Ureter (tissue), 1 donor: ENCODE measurements at regions not wholly inside any gene's neighbourhood (a gene's known extent, or its start where the extent isn't known, plus 50 kb on each side); places are given as distances from the start of the nearest gene placed in this dataset.

Experiments used
- DNase-seq: peaks from one replicate; pipeline ENCODE4 v3.0.0-alpha.2; 2020; ENCODE audit warnings: low spot score
- donor health status: DM: yes; HTN: yes; CAD: no.

DNA sequence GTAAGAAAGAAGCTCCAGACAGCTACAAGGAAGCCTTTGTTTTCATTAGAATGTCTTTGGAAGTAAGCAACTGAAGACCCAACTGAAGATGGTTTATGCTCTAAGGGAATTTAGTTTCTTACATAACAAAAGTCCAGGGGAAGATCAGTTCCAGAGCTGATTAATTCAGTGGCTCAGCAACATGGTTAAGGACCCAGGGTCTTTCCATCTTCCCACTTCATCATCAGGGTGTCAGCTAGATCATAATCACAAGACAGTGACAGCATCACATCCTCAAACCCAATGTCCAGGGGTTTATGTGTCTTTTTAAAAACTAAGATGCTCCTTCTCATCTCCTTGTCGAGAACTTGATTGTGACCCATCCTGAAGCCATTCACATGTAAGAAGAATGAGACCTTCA is 119.7 kb upstream of the PRDM1 start:
- DNase-seq, result no peak

DNA sequence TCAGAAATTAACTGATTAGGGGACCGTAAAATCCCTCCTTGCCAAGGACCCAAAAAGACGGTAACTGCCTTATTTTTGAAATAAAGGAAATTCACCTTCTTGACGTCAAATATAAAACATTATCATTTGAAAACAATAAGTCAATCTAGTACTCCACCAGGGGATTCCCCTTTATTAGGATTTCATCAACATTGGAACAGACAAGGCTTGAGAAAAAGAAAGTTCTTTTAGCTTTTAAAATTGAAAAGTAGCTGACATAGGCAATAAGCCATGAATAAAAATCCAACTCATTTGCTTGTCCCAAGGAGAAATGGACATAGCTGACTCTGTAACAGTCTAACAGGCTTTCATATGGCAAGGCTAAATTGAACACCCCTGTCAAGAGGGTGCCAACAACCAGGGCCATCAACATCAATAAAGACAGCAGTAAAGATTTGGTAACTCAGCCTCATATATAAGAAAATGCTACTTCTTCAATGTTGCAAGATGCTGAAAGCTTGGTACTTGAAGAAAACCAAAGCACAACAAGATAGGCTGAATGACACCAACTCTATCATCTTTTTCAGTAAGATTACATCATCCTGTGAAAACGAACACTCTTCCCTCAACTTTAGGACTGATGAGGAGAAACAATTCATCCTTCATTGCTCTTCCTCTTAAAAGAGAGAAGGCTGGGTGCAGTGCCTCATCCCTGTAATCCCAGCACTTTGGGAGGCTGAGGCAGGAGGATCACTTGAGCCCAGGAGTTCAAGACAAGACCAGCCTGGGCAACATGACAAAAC is 121.0 kb upstream of the PRDM1 start:
- DNase-seq, result no peak

DNA sequence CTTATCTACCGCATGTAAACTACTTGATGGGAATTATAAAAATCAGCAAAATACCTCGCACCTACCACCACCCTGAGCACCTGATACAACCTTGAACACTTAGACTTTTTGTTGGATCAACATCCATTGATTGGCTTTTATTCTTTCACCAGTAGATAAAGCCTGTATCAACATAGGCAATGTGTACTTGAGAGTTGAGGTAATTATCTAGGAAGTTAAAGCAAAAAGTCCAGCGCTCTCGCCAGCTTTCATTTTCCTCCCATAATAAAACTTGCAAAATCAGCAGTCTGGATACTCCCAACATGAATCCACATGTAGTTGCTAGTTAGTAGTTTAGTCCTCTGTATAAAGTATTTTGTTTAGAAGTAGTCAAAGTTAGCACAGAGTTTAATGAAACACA is 132.0 kb upstream of the PRDM1 start:
- DNase-seq, result no peak

DNA sequence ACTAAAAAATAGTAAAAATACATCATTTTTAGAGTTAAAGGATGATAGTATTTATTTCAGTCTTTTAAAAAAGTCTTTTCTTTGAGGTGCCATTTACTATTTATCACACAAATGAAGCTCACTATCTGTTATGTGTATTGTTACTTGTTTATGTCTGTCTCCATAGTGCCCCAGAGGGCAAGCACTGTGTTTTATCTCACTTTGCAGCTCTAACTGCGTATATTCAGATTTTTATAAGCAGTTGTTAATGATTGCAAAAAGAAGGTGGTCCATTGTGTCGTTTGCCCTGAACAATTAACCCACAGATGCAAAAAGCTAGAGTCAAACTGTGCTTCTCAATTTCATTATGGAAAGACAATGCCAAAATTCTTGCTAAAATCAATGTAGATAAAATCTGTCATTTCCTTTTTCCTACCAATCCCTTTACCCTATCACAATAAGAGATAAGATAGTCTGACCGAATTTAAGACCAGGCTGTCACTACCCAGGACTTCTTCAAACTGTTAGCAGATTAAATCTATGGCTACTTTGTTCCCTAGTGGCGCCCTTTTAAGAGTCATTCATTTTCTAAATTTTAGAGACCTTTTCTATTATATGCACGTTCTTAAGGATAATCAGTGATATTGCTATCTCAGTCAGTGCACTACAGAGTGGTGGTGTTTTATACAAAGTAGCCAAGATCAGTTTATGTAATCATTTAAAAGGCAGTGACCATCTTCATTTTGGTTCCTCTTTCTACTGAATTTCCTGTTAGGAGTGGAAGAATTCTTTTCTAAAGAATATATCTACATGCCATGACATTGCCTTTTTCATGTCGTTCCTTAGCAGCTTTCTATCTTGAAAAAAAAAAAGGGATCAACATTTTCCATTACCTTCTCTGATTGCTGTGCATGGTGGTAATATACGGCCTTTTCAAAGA is 133.1 kb upstream of the PRDM1 start:
- DNase-seq, result no peak

DNA sequence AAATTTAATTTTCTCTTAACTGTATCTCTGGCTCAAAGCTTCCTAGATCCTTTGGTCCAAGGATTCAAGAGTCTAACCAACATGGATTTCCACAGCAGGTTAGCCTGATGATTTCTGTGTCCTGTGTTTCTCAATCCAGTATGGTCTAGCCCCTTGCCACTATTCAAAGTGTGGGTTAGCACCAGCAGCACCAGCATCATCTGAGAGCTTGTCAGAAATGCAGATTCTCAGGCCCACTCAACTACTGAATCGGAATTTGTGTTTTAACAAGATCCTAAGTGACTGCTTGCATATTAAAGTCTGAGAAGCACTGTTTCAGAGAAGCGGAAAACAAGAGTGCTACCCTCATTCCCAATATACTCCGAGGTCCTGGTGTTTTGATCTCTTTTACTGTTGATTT is 133.8 kb upstream of the PRDM1 start:
- DNase-seq, result no peak

DNA sequence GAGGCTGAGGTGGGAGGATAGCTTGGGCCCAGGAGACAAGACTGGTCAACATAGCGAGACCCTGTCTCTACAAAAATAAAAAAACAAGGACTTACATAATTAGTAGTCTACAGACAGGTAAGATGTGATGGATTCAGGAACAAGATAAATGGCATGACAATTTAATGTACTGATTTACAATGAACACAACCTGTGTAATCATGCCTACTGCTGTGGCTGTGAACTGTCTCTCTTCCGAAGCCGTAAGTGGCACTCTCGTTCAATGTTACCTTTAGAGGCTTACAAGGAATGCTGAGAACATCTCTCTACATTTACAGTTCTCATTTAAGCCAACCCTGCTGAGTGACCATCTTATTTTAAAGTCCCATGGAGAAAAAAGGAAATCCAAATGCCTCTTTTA is 134.8 kb upstream of the PRDM1 start:
- DNase-seq, result no peak

DNA sequence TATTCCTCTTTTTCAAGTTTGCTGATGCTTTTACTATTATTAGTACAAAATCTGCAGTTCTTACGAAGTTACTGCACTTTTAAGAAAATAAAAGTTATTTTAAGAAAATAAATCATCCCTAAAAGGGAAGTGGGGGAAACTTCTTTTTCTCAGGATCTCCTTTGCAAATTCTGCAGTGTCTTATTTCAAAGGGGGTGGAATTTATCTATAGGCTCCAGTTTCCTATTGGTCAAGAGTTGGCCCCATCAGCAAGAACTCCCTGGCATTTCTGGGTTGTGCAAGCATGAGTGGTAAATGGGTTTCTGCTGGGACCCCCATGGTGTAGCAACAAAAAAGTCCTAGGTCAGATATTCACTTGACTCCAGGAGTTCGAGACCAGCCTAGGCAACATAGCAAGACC is 136.3 kb upstream of the PRDM1 start:
- DNase-seq, result no peak

DNA sequence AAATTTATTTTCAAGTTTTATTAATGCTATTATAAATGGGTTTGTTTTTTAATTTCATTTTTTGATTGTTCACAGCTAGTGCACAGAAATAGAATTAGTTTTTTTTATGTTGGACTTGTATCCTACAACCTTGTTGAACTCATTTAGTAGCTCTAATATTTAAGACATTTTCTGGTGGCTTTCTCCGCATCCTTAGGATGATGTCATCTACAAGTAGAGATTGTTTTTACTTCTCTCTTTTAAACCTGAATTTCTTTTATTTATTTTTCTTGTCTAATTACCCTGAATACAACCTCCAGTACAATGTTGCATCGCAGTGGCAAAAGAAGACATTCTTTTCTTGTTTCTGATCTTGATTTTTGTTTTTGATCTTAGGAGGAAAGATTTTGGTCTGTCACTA is 142.6 kb upstream of the PRDM1 start:
- no peak for DNase-seq

DNA sequence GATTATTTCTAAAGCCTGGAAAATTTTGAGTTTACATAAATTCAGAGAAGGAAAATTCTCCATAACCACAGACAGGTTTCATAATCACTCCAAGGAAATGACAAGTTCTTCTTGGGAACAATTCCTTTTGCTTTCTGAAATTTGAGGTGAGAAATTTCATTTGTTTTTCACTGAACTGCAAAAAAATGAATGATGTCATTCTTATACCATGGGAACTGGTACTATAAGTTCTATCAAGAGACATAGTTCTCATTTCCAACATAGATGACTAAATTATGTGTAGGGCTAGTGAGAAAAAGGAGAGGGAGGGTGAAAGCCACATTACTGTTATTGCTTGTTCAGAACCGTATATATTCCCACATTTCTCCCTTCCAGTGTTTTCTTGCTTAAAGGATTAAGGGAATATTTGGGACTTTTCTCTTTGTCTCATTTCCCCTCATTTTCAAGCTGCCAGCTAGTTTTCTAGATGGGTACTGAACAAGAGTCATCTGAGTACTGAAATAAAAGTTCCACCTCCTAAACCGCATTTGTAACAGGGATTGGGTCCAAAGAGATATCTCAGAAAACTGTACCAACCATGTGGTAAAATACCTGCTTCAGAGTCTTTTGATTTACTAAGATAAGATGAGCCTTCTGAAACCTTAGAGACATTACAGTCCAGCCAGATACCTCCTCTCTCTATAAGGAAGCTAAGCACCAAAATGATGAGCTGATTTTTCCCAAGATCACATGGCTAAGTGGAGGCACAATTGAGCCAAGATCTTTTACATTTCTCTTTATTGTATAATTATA is 144.3 kb upstream of the PRDM1 start:
- DNase-seq, result no peak

DNA sequence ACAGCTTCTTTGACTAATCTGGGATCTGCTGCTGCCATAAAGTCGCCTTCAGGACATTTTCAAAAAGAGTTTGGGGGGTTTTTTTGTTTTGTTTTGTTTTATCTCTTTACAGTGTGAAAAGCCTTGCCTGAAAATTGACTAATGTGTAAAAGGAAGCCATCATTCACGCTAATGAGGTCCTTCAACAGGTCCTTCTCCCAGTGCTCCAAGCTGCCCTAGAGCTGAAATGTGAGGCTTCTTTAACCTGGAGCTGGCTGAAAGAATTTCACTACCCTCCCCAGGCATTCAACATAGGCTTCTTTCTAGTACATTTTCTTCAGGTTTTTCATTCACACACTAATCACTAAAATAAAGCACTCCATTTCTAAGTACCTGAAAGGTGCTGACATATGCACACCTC is 145.1 kb upstream of the PRDM1 start:
- DNase-seq, result no peak

DNA sequence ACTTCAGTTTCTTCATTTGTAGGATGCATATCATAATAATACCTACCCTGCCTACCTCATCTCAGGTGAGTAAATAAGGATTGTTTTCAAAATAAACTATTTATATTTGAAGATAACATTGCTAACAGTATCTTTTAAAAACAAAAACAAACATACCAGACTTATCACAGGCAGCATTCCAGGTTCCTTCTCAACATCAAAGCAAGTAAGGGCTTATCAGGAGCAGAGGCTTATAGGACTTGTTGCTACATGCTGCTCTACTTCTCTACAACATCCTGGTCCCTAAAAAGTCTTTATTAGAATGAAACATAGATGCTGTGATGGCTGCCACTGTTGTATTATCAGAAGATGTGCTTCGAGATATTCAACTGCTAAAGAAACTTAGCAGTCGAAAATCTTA is 149.2 kb upstream of the PRDM1 start:
- no peak for DNase-seq

DNA sequence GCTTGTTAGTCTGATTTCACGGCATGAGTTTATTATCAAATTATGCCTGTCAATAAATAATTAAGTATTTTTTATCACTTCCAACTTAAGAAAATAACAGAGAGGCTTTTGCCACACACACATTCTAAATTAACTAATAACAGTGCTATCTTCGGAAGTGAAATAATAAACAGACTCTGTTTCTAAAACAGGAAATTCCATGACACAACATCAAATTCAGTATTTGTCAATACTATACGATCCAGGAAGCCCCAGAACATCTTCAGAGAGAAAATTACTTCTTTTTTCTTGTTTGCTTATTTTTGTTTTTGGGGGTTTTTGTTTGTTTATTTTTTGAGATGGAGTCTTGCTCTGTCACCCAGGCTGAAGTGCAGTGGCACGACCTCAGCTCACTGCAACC is 150.7 kb upstream of the PRDM1 start:
- no peak for DNase-seq

DNA sequence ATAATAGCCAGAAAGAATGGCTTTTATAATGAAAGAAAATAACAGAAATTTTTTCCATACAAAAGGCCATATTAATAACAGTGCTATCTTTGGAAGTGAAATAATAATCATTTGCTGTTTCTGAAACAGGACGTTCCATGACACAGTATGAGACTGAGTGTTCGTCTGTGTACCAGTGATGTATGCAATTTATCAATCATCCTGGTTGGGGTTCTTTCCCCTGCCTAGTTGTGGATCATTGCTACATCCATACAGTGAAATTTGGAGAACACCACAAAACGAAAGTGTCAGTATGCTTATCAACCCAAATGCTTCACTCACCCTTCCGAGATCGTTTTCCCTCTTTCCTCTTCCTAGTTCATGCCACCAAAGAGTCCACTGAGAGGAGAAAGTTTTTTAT is 151.4 kb upstream of the PRDM1 start:
- DNase-seq, result no peak

DNA sequence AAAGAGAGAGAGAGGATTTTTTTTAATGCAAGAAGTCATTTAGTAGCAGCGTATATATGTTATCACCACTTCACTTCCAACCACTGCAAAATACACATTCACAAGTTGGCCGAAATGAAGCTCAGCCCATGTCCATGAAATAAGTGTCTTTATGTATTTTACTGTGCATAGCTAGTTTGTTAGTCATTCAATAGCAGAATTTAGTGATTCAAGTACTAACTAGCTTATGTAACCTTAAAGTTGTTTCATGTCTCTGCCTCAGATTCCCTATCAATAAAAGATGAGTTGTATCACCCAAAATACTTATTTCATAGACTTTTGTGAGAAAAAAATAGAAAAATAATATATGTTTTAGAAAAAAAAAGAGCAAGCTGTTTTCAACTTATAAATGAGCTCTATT is 153.7 kb upstream of the PRDM1 start:
- DNase-seq, result no peak

DNA sequence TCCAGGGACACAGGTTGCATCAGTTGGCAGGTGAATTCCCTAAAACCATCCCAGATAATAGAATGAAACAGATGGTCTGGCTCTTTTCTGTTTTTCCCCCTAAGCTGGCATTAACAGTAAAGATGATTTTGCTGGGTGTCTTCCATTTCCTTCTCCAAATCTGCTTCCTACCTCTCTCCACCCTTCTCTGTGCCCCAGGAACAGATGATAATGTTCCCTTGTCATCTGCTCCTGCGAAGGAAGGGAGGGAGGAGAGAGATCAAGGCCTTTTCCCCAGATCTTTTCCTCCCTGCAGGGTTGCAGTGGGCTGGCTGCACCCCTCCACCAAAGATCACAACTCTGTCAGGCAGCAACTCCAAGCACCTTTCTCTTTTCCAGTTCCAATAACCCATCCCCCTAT is 156.5 kb upstream of the PRDM1 start:
- DNase-seq, result no peak

DNA sequence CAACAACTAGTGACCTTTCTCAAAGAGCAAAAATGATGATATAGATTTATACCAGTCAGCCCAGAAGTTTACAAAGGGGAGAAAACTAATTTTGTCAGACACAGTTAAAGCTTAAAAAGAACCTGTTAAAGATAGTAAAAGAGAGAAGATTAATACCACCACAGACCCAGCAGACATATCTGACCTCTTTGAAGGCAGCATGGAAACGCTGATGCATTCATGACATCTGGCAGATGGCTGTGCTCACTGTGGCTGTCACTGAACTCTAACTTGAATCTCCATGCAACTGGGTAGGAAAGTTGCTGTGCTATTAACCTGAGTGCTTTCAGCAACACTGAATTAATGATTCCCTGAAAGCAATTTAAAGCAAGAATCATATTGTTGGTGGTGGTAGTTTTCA is 159.8 kb upstream of the PRDM1 start:
- no peak for DNase-seq

DNA sequence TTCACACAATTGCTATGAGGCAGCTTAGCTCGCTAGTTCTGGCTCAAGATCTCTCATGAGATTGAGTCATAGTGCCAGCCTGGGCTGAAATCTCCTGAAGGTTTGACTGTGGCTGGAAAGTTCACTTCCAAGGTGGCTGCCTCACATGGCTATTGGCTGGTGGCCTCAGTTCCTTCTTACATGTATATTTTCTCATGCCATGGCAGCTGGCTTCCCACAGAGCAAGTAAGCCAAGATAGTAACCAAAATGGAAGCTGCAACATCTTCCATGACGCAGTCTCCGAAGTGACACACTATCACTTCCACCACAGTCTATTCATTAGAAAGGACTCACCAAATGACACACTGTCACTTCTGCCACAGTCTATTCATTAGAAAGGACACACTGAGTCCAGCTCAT is 160.4 kb upstream of the PRDM1 start:
- no peak for DNase-seq

DNA sequence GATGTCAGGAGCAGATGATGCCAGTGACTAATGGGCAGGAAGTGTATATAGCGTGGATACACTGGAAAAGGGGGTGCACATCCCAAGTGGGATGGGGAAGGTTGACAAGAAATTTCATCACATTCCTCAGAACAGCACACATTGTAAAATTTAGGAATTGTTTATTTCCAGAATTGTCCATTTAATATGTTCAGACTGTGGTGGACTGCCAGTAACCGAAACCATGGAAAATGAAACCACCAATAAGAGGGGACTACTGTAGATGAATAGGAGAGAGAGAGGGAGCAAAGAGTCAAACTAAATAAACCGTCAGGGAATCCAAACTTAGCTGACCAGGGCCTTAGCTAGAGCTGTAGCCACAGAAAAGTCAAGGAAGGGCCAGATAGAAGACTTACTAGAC is 164.4 kb upstream of the PRDM1 start:
- no peak for DNase-seq

DNA sequence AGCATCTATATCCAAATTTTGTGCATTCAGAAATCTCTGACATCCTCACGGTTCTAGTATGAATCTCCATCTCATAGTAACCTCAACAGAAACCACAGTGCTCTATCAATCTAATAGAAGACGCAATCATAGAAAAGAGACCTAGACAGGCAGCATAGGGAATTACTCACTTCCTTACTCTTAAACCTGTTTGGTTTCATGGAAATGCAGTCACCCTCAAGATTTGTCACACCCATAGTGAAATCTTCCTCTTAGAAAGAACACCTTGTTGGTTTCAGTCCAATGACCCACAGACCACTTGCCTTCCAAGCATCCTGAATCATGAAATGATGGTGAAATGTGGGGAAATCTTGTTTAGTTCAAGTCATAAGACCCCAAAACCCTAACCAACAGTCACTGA is 166.1 kb upstream of the PRDM1 start:
- DNase-seq, result no peak

DNA sequence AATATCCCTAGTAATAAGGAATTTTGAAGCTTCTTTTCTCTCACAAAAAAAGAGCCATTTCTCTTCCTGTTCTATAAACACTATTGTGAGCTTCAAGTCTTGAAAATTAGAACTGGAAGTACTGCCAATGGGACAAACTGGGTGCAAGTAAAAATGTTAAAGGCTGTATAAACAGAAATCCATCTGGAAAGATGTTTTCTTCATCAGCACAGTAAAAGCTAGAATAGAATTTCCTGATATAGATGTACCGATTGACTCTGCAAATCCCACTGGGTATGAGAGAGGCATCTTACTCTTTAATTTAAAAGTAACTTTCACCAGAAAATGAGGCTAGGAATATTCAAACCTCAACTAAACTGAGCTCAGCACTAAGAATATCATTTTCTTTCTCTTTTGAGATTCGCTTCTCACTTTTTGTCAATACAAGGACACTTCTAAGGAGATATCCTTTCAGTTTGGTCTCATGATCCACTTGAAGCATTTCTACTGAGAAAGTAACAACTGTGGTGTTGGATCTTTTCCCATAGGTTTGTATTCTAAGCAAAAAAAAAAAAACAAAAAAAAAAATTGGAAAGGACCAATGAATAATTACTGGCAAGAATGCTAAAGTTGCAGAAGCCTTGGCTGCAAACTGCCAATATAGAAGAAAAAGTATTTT is 169.0 kb upstream of the PRDM1 start:
- no peak for DNase-seq

DNA sequence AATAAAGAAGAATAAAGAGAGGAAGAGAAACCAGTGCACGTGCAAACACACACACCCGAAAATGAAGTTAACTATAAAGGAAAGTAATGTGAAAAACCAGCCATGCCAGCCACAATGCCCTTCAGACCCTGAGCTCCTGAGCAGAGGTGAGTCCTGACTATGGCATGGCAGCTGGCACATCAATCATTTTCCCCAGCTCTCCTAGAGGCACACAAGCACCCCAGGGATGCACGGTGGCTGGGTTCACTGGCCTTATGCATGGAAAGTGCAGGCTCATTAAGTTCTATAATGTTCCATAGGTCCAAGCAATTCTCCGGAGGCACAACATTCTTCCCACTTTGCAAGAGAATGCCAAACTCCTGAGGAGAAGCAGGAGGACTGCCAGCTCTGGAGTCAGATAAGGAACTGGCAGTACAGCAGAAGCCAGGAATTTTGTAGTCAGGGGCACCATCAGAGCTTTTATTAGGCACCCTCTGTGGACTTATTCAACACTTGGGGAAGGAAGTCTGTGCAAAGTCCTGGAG is 175.0 kb upstream of the PRDM1 start:
- no peak for DNase-seq

DNA sequence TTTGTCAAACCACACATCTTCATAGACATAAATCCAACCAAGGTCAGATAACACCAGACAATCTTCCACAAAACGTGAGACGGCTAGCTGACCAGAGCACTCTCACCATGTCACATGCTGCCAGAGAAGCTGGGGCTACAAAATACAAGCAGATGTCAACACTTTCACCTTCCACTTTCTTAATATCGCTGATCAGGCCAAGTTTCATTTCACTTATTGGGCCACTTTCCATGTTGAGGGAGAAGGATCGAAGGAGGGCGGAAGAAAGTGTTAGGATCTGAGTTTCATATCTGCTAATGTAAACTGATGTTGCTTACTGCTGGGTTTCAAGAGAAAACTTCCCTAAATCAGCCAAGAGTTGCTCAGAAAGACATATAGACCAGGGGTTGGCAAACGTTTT is 177.0 kb upstream of the PRDM1 start:
- DNase-seq, result no peak
